ENCODE measurements at regions not wholly inside any gene's neighbourhood (a gene's known extent, or its start where the extent isn't known, plus 50 kb on each side); places are given as distances from the start of the nearest gene placed in this dataset.

GRCh38 chr10:64486149-64486548 is 964.9 kb downstream of the REEP3 start:
- Histone ChIP-seq H3K27ac (no peak overlapping the region), H3K27me3 (no peaks in the 10 kb centered on the region), H3K4me1 (no peaks in the 10 kb centered on the region), H3K4me3 (no peak overlapping the region), H3K36me3 (no peaks in the 10 kb centered on the region), H3K9me3 (no peaks in the 10 kb centered on the region)
- TF ChIP-seq, protein P1, sequence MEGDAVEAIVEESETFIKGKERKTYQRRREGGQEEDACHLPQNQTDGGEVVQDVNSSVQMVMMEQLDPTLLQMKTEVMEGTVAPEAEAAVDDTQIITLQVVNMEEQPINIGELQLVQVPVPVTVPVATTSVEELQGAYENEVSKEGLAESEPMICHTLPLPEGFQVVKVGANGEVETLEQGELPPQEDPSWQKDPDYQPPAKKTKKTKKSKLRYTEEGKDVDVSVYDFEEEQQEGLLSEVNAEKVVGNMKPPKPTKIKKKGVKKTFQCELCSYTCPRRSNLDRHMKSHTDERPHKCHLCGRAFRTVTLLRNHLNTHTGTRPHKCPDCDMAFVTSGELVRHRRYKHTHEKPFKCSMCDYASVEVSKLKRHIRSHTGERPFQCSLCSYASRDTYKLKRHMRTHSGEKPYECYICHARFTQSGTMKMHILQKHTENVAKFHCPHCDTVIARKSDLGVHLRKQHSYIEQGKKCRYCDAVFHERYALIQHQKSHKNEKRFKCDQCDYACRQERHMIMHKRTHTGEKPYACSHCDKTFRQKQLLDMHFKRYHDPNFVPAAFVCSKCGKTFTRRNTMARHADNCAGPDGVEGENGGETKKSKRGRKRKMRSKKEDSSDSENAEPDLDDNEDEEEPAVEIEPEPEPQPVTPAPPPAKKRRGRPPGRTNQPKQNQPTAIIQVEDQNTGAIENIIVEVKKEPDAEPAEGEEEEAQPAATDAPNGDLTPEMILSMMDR (IDR thresholded peaks at IDR 0.05), result no peak
- DNase-seq (ENCODE audit: low spot score), result no peak

- DNase-seq (ENCODE audit: low spot score), result no peak
- Histone ChIP-seq H3K4me3 (no peak overlapping the region), H3K27me3 (no peaks in the 10 kb centered on the region), H3K4me1 (no peaks in the 10 kb centered on the region), H3K9me3 (no peaks in the 10 kb centered on the region), H3K36me3 (no peaks in the 10 kb centered on the region), H3K27ac (no peak overlapping the region)
- TF ChIP-seq, protein P1 (IDR thresholded peaks at IDR 0.05), result no peak
These were observed 965.7 kb downstream of the REEP3 start for GRCh38 chr10:64486901-64487300.

- peaks cover 0 to 3% of the 10 kb centered on the region in 2 donors for H3K9me3 ChIP-seq
- no peak overlapping the region for H3K27ac ChIP-seq
- H3K36me3 ChIP-seq, result no peaks in the 10 kb centered on the region
- no peak overlapping the region for H3K4me3 ChIP-seq
- H3K4me1 ChIP-seq, result no peaks in the 10 kb centered on the region
- H3K27me3 ChIP-seq, result no peaks in the 10 kb centered on the region
- no peak for DNase-seq (ENCODE audit: low spot score)
- TF ChIP-seq, protein P1 (IDR thresholded peaks at IDR 0.05), result no peak
These were observed 973.7 kb downstream of the REEP3 start for GRCh38 chr10:64494901-64495300.

DNA sequence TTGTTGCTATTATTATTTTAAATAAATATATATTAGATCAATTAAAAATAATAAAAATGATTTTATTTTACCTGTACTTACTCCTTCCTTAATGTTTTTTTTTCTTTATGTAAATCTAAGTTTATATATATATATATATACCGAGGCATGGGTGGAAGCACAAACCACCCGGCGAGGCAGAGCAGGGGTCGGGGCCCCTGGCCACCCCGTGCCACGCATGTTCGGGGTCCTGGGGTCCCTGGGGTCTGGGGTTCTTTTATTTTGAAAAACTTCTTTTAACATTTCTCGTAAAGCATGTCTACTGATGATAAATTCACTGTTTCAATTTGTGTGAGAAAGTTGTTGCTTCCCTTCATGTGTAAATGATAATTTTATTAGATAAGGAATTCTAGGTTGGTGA is 976.1 kb downstream of the REEP3 start:
- no peaks in the 10 kb centered on the region for H3K27me3 ChIP-seq
- peaks cover 0 to 3% of the 10 kb centered on the region in 2 donors for H3K9me3 ChIP-seq
- no peak for DNase-seq (ENCODE audit: low spot score)
- H3K27ac ChIP-seq, result no peak overlapping the region
- H3K36me3 ChIP-seq, result no peaks in the 10 kb centered on the region
- no peaks in the 10 kb centered on the region for H3K4me1 ChIP-seq
- TF ChIP-seq, protein P1 (IDR thresholded peaks at IDR 0.05), result no peak
- no peak overlapping the region for H3K4me3 ChIP-seq

DNA sequence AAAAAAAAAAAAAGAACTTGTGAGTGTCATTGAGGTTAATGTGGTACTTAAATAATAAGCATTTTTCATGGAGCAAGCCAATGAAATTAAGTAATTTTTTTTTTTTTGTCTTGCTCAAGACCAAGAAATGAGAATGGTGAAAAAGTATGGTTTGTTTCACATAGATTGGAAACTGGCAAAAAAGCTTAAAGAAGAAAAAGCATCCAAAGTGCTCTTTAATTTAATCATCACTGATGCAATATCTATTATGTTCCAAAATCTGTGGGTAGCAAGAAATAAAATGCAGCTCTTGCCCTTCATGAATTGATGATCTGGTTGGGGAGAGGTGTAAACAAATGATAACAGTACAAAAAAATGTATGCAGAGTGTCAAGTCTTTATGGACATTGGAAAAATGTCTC is 980.6 kb downstream of the REEP3 start:
- Histone ChIP-seq H3K36me3 (no peaks in the 10 kb centered on the region), H3K9me3 (peaks cover 0 to 3% of the 10 kb centered on the region in 2 donors), H3K27ac (no peak overlapping the region), H3K4me3 (no peak overlapping the region), H3K27me3 (no peaks in the 10 kb centered on the region), H3K4me1 (no peaks in the 10 kb centered on the region)
- no peak for DNase-seq (ENCODE audit: low spot score)
- TF ChIP-seq, protein P1 (IDR thresholded peaks at IDR 0.05), result no peak

- H3K36me3 ChIP-seq, result no peaks in the 10 kb centered on the region
- H3K27me3 ChIP-seq, result no peaks in the 10 kb centered on the region
- no peaks in the 10 kb centered on the region for H3K4me1 ChIP-seq
- DNase-seq (ENCODE audit: low spot score), result no peak
- no peak overlapping the region for H3K27ac ChIP-seq
- TF ChIP-seq, protein P1 (IDR thresholded peaks at IDR 0.05), result no peak
- H3K4me3 ChIP-seq, result no peak overlapping the region
- H3K9me3 ChIP-seq, result peaks cover 0 to 3% of the 10 kb centered on the region in 2 donors
These were observed 981.7 kb downstream of the REEP3 start for GRCh38 chr10:64502936-64503335.
